HG03159 (cell line): ENCODE measurements at regions not wholly inside any gene's neighbourhood (a gene's known extent, or its start where the extent isn't known, plus 50 kb on each side); places are given as distances from the start of the nearest gene placed in this dataset.

Experiments used
- ATAC-seq: cut with Tn5 transposase; IDR thresholded peaks from one replicate; pipeline ENCODE4 v1.9.1; 2021; ENCODE audit warnings: mild to moderate bottlenecking, moderate library complexity; ENCODE audit not compliant: unreplicated experiment

DNA sequence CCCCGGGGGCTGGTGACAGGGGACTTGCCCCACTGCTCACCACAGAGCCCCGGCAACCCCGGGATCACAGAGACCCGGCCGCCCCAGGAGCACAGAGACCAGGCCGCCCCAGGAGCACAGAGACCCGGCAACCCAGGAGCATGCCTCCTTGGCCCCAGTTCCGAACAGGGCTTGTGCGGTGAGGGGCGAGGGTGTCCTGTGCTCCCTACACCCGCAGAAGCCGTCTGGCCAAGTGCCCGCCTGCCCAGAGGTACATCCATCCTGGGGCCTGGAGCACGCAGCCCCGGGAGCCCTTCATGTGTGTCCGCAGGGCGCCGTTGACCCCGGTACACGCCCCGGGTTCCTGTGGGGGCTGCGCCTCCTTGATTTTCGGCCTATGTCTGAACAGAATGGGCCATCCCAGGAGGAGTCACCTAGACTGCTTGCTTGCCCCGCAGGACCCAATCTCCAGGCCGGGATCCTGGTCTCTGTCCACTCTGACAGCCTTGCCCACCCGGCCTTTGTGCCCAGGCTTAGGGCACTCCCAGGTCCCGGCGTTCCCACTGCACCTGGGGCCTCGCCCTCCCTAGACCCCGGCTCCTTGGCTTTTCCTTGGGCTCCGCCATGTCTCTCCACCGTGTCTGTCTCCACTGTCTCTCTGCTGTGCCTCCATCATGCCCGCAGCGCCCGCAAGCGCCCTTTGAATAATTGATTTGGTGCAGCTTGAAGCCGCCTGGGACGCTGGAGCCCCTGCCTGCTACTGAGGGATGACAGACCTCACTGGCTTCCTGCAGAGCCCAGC, 219.8 kb downstream of the ERMARD start:
- no peak for ATAC-seq

- ATAC-seq = no peak
Observed at GRCh38 chr6:169970306-169970988, 219.0 kb downstream of the ERMARD start.

- no peak for ATAC-seq
Observed at GRCh38 chr6:169969372-169970099, 218.1 kb downstream of the ERMARD start.

DNA sequence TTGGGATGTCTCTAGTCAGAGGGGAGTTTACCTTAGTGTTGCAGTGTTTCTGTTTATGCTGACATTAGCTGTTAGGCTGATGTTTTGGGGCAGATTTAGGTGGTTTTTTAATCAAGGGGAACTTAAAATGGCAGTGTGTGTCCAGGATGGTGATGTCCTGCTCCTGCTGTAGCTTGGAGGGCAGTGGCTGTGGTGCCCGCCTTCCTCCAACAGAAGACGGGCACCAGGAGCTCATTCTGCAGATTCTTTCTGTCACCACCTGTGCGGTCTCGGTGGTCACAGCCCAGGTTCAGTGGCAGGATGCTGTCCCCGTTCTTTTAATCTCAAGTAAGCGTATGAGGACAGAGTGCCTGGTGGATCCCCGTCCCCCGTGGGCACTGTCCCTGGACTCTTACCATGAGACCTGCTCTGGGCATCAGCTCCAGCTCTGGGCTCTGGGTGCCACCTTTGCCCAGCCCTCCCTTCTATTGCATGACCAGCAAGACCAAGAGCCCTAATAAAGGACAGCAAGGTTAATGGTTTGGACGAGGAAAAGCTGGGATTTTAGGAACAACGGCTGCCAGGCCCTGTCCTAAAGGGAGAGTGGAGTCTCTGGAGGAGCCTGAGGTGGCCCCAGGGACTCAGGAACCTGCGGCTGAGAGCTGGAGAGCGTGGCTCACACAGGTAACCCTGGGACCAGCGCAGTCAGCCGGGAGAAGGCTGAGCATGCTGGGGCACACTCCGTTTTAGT, 217.3 kb downstream of the ERMARD start:
- no peak for ATAC-seq

GRCh38 chr6:169967687-169968086, 216.3 kb downstream of the ERMARD start:
- ATAC-seq = no peak

- no peak for ATAC-seq
Observed at GRCh38 chr6:169966312-169967181, 215.1 kb downstream of the ERMARD start.

DNA sequence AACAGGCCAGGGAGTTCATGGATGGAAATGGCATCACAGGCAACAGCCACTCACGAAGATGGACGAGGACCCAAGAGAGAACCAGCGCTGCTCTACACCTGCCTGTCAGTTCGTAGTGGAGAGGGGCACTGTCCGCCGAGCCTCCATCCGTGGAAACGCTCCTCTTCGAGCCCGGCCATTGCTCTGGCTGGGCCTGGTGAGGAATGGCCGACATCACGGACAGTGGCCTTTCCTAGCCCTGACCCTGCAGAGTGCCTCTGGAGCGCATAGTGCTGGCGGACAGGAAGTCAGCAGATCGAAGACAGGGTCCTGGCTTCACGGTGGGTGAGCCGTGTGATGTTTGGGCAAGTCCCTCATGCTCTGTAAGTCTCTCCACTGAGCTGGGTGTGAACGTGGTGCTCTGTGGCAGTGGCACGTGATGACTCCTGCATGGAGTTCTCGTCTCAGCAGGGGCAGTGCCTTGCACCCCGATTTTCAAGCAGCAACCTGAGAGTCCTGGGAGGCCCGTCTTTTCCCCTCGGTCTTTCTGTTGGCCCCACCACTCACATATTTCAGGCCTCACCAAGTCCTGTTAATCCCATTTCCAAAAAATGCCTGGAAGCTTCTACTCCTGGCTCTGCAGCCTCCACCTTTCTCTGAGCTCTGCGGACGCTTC, 214.4 kb downstream of the ERMARD start:
- ATAC-seq = no peak

- no peak for ATAC-seq
Observed at GRCh38 chr6:169965239-169965638, 213.8 kb downstream of the ERMARD start.

DNA sequence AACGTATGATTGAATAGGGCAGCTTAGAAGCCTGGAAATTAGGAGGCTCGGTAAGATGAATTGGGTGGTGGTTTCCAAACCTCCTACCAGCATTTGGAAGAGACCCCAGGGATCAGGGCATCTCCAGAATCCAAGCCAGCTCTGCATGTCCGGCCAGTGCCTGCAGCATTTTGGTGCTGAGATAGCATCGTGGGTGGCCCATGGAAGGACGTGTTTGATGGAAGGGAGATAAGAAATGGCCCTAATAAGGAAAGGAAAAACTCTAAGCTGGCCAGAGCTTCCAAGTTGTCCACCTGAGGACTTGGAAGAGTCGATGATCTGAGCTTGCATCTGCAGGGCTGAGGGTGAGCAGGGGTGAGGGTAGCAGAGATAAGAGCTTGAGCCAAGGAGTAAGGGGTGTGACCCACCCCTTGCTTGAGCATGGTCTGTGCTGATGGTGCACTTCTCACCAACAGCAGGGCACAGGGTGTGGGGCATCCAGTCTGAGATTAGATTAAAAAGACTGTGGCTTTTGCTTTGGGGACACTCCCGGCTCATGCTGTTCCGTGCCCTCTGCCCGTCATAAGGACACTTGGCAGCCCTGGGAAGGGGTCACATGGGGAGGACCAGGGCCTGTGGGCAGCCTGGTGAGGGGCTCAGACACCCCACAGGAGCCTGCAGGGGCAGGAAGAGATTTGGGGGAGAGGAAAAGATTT, 213.2 kb downstream of the ERMARD start:
- no peak for ATAC-seq

DNA sequence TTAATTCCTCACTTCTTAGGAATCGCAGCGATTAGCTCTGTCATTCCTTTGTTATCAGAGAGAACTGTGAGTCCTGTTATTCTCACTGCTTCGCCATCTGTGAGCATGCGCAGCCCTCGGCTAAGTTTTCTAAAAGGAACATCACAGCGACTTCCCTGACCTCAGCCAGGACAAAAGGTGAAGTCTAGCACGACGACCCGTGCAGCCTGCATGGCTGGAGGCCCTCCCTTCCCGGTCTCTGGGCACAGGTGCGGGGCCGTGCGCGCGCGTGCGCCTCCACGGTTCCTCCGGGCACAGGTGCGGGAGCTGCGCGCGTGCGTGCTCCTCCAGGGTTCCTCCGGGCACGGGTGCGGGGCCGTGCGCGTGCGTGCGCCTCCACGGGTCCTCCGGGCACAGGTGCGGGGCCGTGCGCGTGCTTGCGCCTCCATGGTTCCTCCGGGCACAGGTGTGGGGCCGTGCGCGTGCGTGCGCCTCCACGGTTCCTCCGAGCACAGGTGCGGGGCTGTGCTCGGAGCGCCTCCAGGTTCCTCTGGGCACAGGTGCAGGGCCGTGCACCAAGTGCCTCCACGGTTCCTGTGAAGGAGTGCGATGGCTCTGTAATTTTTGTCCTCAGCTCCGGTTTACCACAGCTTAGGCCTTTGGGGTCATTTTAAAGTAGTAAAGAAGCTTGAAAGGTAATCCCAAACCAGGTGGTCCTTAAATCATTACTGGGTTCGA, 212.3 kb downstream of the ERMARD start:
- ATAC-seq = no peak

DNA sequence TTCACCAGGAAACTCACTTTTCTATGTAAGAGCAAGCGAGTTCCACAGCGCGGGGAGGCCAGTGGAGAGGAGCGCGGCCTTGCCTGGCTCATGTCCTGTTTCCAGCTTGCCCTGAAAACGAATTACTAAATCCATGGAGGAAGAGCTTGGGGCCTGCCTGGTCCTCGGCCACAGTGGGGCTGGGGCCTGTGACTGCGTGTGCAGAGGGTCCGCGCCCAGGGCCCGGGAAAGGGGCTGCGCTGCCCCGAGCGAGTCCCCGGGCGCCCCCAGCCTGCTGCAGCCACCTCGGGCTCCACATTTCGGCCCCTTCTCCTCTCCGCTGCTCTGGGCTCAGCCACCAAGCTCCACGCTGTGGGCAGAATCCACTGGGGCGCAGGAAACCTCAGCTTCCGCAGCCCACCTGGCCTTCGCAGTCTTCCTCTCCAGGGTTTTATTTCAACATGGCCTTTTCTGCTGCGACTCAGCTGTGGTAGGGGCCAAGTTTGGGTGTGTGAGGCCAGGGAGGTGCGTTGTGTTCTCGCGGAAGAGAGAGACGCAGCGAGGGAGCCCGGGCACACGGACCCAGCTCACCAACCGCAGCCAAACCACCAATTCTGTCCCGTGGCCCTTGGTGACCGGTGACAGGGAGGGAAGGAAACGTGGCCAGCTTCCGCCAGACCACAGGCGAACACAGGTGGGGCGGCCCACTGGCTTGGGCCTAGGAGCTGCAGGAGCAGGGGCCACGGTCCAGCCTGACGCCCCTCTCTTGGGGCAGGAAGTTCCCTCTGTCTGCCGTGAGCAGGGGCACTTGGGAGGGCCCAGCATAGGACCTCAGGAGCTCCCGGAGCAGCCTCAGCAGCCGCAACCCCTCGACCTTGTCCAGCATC, 211.4 kb downstream of the ERMARD start:
- no peak for ATAC-seq

- ATAC-seq = no peak
Observed at GRCh38 chr6:169961772-169962561, 210.5 kb downstream of the ERMARD start.

GRCh38 chr6:169960886-169961611, 209.6 kb downstream of the ERMARD start:
- no peak for ATAC-seq

GRCh38 chr6:169960521-169960885, 209.1 kb downstream of the ERMARD start:
- no peak for ATAC-seq

- no peak for ATAC-seq
Observed at GRCh38 chr6:169960003-169960344, 208.6 kb downstream of the ERMARD start.
